GM21515 (cell line): ENCODE measurements at regions not wholly inside any gene's neighbourhood (a gene's known extent, or its start where the extent isn't known, plus 50 kb on each side); places are given as distances from the start of the nearest gene placed in this dataset.
"Not testable (repeated sequence)": the region's sequence is repeated elsewhere in the genome, so short reads cannot be mapped to it uniquely, and the experiment has no call there.

Experiments used
- ATAC-seq: cut with Tn5 transposase; IDR thresholded peaks from one replicate; pipeline ENCODE4 v1.9.1; 2021; ENCODE audit not compliant: unreplicated experiment

DNA sequence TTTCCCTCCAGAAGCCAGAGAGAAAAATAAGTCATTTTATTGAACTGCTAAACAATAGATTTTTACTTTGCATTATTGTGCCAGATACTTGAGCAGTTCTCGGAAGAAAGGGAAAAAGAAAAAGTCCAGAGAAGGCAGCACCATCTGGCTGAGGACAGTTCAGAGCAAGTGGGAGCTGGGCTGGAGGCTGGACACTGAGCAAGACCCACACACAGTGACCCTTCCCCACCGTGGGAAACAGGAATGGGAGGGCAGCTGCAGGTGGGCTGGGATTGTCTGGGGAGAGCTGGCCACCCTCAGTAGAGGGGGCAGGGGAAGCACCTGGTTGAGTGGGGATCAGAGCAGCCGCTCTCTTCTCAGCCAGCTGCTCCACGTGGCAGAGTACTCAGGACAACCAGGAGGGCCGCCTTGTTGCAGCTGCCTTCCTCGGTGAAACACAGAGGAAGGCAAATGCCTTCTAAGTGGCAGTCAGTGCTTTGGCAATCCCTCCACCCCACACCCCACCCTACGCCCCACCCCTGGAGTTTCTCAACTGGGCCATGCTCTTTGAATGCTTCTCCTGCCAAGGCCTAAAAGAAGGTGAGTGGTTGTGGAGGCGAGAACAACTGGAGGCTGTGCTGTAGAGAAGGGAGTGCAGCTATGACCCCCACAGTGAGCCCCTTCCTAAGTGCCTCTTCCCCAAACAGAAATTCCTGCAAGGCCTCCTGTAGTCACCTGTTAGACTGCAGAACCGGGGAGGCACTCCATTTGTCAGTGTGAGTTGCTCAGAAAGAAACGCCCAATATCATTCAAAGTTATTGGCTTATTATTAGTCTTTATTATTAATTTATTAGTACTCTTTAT, 179.3 kb downstream of the ZIC5 start:
- no peak for ATAC-seq

DNA sequence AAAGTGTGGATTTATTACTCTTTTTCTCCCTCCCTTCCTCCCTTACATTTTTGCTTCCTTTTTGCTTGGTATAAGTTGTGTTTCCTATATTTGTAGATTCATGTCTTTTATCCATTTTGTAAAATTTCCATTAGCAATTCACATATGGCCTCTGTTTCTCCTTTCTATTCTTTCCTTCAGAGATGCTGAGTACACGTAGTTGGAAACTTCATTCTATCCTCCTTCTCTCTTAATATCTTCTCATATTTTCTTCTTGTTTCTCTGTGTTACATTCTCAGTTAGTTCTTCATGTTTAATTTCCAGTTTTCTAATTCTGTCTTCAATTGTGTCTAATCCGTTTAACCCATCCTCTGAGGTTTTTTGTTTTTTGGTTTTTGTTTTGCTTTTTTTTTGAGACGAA, 188.9 kb downstream of the ZIC5 start:
- ATAC-seq: no peak

DNA sequence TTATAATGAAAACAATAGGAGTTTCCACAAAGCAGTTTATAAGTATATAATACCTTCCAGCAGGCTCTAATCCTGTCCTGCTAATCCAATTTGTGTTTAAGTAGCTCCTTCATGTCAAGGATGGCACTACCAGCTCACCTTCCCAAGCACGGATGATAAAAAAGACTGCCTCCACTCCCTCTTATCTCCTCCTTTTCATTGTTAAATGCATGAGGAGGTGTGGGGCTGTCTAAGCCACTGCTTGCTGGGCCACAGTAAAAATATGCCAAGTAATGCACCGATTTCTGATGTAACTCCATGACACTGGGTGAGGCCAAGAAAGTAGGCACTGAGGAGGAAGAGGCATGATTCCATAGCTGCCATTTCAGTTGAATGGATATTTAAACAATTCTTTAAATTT, 193.1 kb downstream of the ZIC5 start:
- ATAC-seq: no peak

DNA sequence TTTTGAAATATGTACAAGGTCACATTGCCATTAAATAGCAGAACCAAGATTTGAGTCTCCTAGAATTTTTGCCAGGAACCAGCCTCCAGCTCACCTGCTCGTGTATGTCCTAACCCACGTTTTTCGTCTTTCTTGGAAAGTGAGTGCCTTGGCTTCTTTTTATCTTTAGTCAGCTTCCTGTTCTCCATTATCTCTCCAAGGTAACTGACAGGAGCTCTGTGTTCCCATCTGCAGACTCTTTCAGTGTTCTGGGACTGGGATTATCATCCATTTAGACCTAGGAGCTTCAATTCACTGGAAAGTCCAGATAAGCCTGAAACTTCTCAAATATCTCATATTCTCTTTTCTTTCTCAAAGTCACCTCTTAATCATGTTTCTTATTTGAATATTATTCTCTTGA, 193.7 kb downstream of the ZIC5 start:
- ATAC-seq: no peak

DNA sequence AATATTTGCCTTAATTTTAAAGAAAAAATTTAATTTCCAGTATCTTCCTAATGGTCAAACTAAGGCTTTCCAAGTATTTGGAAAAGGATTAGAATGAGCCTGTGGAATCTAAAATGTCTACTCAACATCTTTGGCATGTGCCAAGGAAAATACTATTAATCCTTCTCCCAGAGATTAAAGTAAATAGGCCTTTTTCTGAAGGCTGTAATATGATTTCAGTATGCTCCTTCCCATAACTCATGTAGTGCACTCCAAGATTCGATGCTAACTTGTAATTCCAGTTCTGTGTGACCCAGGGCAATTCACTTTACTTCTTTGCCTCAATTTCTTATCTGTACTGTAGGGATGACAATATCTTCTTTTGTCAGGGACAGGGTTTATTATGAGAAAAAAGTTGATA, 196.9 kb downstream of the ZIC5 start:
- no peak for ATAC-seq

DNA sequence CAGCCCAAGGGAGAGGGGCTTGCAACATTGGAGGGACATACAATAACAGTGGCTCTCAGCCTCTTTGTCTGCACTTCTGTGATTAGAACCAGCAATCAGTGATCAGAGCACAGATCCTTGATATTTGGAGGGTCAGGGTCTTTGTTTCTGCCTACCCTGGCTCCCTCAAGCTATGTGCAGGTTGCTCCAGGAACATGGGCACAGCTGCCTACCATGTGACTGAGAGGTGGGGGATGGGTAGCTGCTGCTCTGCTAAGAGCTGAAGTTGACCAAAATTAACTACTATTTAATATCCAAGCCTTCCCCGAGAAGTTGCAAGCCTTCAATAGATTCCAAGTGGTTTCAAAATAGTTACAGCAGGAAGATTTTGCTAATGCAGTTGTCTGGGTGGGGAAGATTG, 202.6 kb downstream of the ZIC5 start:
- no peak for ATAC-seq

DNA sequence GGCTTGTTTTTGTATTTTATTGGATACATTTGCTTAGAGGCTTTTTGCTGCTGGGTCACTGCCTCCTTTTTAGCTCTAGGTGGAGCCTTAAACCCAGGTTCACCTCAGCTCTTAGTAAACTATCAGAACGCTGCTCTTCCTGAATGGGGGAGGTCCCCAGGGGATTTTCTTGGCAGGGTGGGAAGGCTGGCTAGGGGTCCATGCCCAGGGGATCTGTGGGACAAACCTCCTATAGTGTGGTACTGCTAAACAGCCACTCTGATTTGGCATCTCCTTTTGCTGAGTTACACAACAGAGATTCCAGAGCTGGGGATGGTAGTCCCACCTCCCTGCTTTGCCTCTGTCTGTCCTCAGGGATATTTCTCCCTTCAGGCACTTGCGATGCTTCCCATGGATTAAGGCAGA, 204.9 kb downstream of the ZIC5 start:
- ATAC-seq: no peak

DNA sequence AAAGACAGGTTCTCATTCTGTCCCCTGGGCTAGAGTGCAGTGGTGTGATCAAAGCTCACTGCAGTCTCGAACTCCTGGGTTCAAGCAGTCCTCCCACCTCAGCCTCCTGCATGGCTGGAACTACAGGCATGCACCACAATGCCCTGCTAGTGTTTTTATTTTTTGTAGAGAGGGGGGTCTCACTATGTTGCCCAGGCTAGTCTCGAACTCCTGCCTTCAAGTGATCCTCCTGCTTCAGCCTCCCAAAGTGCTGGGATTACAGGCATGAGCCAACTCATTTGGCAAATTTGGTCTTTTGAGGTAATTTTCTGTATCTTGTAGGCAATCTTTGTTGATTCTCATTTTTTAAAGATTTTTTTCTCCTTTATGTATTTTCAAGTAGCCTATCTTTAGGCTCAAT, 205.7 kb downstream of the ZIC5 start:
- ATAC-seq: no peak

DNA sequence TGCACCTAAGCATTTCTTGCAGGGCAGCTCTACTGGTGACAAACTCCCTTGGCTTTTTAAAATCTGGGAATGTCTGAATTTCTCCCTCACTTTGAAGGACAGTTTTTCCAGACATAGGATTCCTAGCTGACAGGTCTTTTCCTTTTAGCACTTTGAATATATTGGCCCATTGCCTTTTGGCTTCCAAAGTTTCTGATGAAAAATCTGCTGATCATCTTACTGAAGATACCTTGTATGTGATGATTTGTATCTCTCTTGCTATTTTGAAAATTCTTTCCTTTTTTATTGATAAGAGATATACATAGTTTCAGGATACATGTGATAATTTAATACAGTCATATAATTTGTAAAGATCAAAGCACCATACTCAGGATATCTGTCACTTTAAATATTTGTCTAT, 211.1 kb downstream of the ZIC5 start:
- ATAC-seq: no peak

DNA sequence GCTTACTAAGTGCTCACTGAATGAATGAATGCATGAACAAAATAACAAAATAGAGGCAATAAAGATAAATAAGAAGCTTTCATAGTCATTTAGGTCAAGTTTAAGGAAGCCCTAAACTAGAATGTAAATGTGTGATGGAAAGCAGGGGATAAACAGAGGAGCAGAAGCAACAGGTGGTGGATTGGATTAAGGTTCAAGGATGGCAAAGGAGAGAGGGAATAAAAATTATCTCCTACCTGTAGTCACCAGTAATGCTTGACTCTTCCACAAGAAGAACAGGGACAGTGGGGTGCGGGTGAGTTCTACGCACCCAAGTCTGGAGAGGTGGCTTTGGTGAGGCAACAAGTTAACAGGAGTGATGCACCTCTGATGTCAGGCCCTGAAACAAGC, 212.4 kb downstream of the ZIC5 start:
- no peak for ATAC-seq

DNA sequence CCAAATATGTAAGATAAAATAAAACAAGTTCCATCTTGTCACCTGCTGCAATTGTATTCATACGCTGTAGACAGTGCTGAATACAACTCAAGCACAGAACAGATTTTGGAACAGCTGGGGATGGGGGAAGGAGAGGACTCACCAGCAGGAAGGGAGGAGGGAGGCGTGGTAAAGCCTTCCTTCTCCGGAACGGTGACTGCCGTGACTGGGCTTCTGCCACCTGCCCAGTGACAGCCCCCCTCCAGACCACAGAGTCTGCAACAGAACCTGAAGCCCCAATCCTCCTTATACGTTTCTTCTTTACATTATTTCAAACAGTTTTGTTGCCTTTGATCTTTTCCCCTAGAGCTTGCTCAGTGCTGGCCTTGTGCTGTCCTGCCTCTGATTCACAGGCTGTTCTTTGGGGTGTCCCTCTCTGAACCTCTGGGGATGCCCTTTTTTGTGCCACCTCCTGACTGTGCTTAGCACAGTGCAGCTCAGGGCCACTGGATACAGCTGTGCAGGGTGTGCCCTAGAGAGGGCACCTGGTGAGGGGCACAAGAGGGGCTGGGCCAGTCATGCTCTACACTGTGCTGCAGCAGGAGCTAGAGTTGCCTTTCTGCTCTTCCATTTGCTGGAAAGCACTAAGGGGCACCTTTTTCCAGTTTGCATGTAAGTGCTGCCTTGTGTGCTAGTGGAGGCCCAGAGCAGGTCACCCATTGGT, 213.0 kb downstream of the ZIC5 start:
- no peak for ATAC-seq

DNA sequence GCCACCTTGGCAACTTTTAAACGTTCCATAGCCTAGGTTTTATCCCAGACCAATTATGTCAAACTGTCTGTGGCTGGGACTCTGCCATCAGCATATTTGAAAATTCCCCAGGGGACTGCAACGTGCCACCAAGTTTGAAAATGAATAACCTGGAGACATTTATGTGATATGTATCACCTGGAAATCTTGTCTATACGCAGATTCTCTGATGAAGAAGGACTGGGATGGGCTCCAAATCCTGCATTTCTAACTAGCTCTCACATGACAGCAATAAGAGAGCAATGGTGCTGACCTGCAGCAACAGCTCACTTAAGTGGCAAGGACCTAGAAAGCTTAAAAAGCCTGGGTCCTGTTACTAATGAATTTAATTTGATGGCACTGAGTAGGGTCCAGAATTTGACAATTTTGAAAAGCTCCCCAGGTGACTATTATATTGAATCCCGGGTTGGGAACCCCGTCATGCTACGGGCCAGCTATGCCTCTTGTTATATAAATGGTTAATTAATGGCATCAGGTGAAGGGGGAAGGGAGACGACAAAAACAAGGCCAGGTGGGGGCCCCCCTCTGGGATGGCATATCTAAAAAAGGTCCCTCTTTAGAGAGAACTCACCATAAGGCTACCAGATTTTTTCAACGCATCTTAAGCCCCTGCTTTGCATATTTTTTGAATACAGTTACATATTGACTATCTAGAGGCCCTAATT, 213.7 kb downstream of the ZIC5 start:
- ATAC-seq: no peak

DNA sequence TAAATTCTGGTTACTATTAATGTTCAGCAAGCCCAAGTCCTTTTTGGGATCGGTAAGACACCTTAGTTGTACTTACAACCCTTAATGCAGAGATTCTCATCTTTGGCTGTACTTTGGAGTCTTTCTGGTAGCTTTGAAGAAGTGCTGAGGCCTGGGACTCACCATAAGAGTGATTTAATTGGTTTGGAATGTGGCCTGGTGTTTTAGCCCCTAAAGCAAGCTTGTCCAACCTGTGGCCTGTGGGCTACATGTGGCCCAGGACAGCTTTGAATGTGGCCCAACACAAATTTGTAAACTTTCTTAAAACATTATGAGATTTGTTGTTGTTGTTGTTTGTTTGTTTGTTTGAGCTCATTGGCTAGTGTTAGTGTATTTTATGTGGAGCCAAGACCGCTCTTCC, 215.3 kb downstream of the ZIC5 start:
- ATAC-seq: no peak

DNA sequence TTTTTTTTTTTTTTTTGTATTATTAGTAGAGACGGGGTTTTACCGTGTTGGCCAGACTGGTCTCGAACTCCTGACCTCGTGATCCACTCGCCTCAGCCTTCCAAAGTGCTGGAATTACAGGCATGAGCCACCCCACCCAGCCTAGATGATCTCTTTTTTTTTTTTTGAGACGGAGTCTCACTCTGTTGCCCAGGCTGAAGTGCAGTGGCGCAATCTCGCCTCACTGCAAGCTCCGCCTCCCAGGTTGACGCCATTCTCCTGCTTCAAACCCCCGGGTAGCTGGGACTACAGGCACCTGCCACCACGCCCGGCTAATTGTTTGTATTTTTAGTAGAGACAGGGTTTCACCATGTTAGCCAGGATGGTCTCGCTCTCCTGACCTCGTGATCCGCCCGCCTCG, 216.8 kb downstream of the ZIC5 start:
- ATAC-seq: not testable (repeated sequence)

DNA sequence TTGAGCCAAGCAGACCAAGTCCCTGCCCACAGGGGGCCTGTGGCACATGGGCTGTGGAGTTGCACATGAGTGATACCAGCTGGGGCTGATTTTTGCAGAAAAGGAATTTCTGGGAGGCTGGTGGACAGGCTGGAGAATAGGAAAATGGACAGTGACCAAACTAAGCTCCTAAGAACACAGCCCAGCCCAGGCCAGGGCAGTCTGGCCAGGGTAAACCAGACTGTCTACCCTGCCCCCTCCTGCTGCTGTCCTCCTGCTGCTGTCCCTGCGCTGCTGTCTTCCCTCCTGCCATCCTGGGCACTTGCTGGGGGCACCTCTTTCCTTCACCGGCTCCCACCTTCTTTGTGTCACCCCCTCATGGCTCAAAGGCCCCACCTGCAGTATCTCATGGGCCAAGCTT, 219.2 kb downstream of the ZIC5 start:
- ATAC-seq: no peak

DNA sequence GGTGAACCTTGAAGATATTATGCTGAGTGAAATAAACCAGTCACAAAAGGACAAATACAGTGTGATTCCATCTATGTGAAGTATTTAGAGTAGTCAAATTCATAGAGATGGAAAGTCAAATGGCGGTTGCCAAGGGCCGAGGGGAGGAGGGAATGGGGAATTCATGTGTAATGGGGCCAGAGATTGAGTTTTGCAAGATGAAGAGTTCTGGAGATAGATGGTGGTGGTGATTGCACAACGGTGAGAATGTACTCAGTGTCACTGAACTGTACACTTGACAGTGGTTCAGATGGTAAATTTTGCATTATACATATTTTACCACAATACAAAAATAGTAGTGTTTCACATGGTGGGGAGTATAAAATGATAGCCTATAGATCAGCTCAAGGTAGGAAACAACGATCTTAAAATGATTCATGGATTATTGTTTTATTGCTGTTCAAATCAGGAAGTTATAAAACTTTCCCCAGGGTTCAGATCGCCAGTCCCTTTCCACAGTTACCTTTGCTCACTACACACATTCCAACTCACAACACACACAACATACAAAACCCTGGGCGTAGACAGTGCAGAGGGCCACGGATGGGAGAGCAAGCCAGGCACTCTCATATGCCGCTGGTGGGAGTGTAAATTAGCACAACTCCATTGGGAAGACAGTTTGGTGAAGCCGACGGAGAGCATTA, 219.9 kb downstream of the ZIC5 start:
- no peak for ATAC-seq

DNA sequence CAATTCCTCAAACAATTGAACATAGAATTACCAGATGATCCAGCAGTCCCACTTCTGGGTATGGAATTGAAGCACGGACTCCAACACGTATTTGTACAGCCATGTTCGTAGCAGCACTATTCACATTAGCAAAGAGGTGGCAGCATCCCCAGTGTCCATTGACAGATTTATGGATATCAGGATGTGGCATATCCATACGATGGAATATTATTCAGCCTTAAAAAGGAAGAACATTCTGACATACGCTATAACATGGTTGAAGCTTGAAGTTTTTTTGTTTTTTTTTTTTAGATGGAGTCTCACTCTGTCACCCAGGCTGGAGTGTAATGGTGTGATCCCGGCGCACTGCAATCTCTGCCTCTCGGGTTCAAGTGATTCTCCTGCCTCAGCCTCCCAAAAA, 220.6 kb downstream of the ZIC5 start:
- ATAC-seq: no peak

DNA sequence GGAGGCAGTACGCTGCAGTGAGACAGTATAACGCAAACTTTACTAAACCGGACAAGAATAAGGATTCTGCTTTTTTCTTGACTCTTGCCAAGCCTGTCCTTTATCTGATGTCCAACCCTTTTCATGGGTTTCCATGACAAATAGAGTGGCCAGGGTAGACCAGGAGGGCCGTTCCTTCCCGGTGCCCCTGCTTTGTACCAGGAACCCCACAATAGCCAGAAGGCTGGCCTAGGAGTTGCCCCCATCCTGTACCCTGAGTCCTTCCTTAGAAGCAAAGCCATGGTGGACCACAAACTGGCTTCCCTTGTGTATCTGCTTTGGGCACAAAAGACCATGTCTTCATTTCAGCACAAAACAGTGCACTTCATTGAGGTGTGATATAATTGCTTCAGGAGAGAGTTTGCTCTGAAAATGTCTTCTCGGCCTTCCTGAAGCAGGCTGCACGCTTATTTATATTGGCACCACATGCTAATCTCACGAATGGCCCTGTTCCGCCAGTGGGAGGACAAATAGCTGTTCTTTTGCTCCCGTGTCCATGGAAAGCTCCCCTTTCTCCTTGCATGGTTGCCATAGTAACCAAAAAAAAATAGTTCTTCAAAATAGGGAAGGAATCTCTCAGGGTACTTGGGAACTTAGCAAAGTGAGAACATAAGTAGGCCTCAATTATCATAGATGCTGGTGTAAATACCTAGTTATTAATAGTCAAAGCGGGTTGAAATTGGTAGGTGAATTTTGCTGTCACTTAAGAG, 222.1 kb downstream of the ZIC5 start:
- ATAC-seq: no peak

DNA sequence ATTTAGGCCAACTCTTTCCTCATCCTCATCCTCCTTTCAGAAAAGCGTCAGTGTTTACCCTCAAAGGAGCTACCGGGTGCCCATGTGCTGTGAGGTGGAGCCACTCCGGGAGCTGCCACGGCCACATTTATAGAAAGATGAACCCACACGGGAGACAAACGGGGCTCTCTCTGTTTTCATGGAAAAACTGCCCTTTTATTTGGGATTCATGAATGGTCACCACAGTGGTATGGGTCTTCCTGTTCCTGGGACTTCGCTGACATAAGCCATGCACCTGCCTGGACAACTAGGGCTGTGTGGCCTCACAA, 224.2 kb downstream of the ZIC5 start:
- ATAC-seq: no peak

DNA sequence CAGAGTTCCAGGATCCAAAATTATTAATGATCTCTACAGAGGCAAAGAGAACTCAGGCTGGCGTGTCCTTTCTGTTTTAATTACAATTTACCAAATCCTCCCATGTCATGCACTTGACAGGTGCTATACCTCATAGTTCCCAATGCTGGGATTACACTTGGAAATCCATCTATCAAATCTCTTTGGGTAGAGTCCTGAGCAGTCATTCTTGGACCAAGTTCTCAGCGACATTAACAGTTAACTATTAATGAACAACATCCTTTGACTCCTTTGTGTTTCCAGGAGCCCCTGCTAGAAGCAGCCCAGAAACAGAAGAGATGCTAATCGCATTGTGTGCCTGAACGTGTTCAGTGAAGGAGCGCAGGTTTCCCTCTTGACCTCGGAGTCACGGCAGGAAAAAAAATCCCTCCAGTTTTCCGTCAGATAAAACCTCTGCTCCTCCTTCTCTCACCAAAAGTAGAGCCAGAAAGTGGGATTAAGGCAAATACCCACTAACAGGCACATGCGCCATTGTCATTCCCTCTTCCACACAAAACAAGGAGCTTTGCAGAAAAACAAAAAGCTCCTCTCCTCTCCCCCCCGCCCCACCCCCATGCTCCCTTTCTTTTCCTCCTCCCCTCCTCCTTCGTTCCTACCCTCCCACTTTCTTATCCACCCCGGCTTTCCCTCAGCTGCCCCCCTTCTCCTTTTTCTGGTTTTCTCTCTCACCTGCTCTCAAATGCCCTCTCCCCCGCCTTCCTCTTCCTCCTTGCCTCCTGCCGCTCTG, 224.7 kb downstream of the ZIC5 start:
- no peak for ATAC-seq
